BE2C (cell line): ENCODE measurements at regions not wholly inside any gene's neighbourhood (a gene's known extent, or its start where the extent isn't known, plus 50 kb on each side); places are given as distances from the start of the nearest gene placed in this dataset.

ENCODE experiments used
- DNase-seq: peaks from one replicate; pipeline ENCODE4 v3.0.0-alpha.2; 2020
- H3K27me3 ChIP-seq: fragments of 250-450 bp; sonication (Bioruptor Pico); 2 replicates; pipeline ENCODE4 v1.5.1; 2020; ENCODE audit warnings: mild to moderate bottlenecking
- H3K36me3 ChIP-seq: fragments of 250-450 bp; sonication (Bioruptor Pico); 2 replicates; pipeline ENCODE4 v1.5.1; 2020; ENCODE audit warnings: mild to moderate bottlenecking
- H3K4me1 ChIP-seq: fragments of 250-450 bp; sonication (Bioruptor Pico); 2 replicates; pipeline ENCODE4 v1.5.1; 2020
- H3K4me3 ChIP-seq: 2 replicates; pipeline ENCODE4 v1.5.1; 2011; ENCODE audit warnings: low read depth, low read length
- H3K9me3 ChIP-seq: fragments of 250-450 bp; sonication (Bioruptor Pico); 2 replicates; pipeline ENCODE4 v1.5.1; 2020
- CTCF ChIP-seq: IDR thresholded peaks from 2 replicates; pipeline ENCODE4 v1.5.1; 2012; ENCODE audit warnings: mild to moderate bottlenecking, low read depth, low read length

- Histone ChIP-seq H3K36me3 (no peaks in the 10 kb centered on the region), H3K27me3 (no peaks in the 10 kb centered on the region), H3K9me3 (no peaks in the 10 kb centered on the region), H3K4me3 (no peak overlapping the region), H3K4me1 (no peaks in the 10 kb centered on the region)
- no peak for TF ChIP-seq CTCF
- no peak for DNase-seq
Measured at GRCh38 chr2:164053021-164053420, 317.2 kb upstream of the FIGN start.

- DNase-seq = no peak
- TF ChIP-seq CTCF = no peak
- no peak overlapping the region for H3K4me3 ChIP-seq
- H3K27me3 ChIP-seq = no peaks in the 10 kb centered on the region
- no peaks in the 10 kb centered on the region for H3K36me3 ChIP-seq
- H3K9me3 ChIP-seq = no peaks in the 10 kb centered on the region
- no peaks in the 10 kb centered on the region for H3K4me1 ChIP-seq
Measured at GRCh38 chr2:164052006-164052405, 316.2 kb upstream of the FIGN start.

DNA sequence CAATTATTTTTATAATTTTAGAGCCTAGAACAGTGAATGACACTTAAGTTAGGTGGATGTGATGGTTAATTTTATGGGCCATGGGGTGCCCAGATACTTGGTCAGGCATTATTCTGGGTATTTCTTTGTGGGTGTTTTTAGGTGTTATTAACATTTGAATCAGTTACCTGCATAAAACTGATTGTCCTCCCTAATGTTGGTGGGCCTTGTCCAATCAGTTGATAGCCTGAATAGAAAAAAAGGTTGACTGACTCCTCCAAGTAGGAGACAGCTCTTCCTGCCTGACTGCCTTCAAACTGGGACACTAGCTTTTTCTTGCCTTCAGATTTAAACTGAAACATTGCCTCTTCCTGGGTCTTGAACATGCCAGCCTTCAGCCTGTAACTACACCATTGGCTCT is 312.9 kb upstream of the FIGN start:
- Histone ChIP-seq H3K9me3 (no peaks in the 10 kb centered on the region), H3K4me1 (no peaks in the 10 kb centered on the region), H3K4me3 (no peak overlapping the region), H3K27me3 (no peaks in the 10 kb centered on the region), H3K36me3 (no peaks in the 10 kb centered on the region)
- no peak for TF ChIP-seq CTCF
- no peak for DNase-seq

GRCh38 chr2:164046040-164046439 is 310.2 kb upstream of the FIGN start:
- no peaks in the 10 kb centered on the region for H3K9me3 ChIP-seq
- no peaks in the 10 kb centered on the region for H3K27me3 ChIP-seq
- H3K4me3 ChIP-seq = no peak overlapping the region
- no peaks in the 10 kb centered on the region for H3K4me1 ChIP-seq
- H3K36me3 ChIP-seq = no peaks in the 10 kb centered on the region
- no peak for DNase-seq
- TF ChIP-seq CTCF = no peak

- no peak for DNase-seq
- TF ChIP-seq CTCF = no peak
- Histone ChIP-seq H3K9me3 (no peaks in the 10 kb centered on the region), H3K4me1 (no peaks in the 10 kb centered on the region), H3K36me3 (no peaks in the 10 kb centered on the region), H3K27me3 (no peaks in the 10 kb centered on the region), H3K4me3 (no peak overlapping the region)
Measured at GRCh38 chr2:164044622-164045021, 308.8 kb upstream of the FIGN start.

- no peak for TF ChIP-seq CTCF
- Histone ChIP-seq H3K4me3 (no peak overlapping the region), H3K36me3 (no peaks in the 10 kb centered on the region), H3K9me3 (no peaks in the 10 kb centered on the region), H3K4me1 (no peaks in the 10 kb centered on the region), H3K27me3 (no peaks in the 10 kb centered on the region)
- no peak for DNase-seq
Measured at GRCh38 chr2:164039270-164039669, 303.5 kb upstream of the FIGN start.
